Liver (tissue), 8 donors: ENCODE measurements at regions not wholly inside any gene's neighbourhood (a gene's known extent, or its start where the extent isn't known, plus 50 kb on each side); places are given as distances from the start of the nearest gene placed in this dataset.

Experiments
- DNase-seq: peaks from one replicate; pipeline ENCODE4 v3.0.0-alpha.2; 2017; ENCODE audit warnings: low spot score
- H3K27ac ChIP-seq, 2 donors: one replicate each; pipeline ENCODE4 v1.7.0; 2013; ENCODE audit warnings: inconsistent platforms in 2 of 2, low read length in 2 of 2, control low read depth in 1 of 2, low read depth in 1 of 2, mild to moderate bottlenecking in 1 of 2
- H3K27me3 ChIP-seq, 4 donors: one replicate each; pipeline versions ENCODE4 v1.6.1 to v1.7.0; 2013; ENCODE audit warnings: low read length in 3 of 4, inconsistent platforms in 1 of 4, mild to moderate bottlenecking in 1 of 4, moderate library complexity in 1 of 4; ENCODE audit not compliant: control insufficient read depth in 4 of 4, insufficient read depth in 4 of 4
- H3K36me3 ChIP-seq, 4 donors: one replicate each; pipeline versions ENCODE4 v1.6.1 to v1.7.0; 2013; ENCODE audit warnings: low read length in 3 of 4, mild to moderate bottlenecking in 3 of 4, low read depth in 1 of 4, moderate library complexity in 1 of 4; ENCODE audit not compliant: control insufficient read depth in 4 of 4, insufficient read depth in 3 of 4
- H3K4me1 ChIP-seq, 4 donors: one replicate each; pipeline versions ENCODE4 v1.6.1 to v1.7.0; 2013; ENCODE audit warnings: low read length in 3 of 4, mild to moderate bottlenecking in 3 of 4, moderate library complexity in 1 of 4; ENCODE audit not compliant: control insufficient read depth in 4 of 4, insufficient read depth in 4 of 4
- H3K4me3 ChIP-seq, 3 donors: one replicate each; pipeline versions ENCODE4 v1.6.1 to v1.7.0; 2013; ENCODE audit warnings: low read length in 3 of 3, control low read depth in 1 of 3, low read depth in 1 of 3, mild to moderate bottlenecking in 1 of 3
- H3K9ac ChIP-seq, 2 donors: one replicate each; pipeline ENCODE4 v1.7.0; 2013; ENCODE audit warnings: low read length in 2 of 2, mild to moderate bottlenecking in 2 of 2, moderate library complexity in 2 of 2, control low read depth in 1 of 2, low read depth in 1 of 2
- H3K9me3 ChIP-seq, 4 donors: one replicate each; pipeline versions ENCODE4 v1.6.1 to v1.7.0; 2013; ENCODE audit warnings: low read length in 3 of 4; ENCODE audit not compliant: control insufficient read depth in 4 of 4
- ATF3 ChIP-seq: IDR thresholded peaks from 2 replicates; pipeline ENCODE4 v1.6.1; 2016; ENCODE audit warnings: antibody characterized with exemption
- CTCF ChIP-seq: fragments of 150-350 bp; IDR thresholded peaks from 2 replicates; pipeline ENCODE4 v1.5.1; 2017; ENCODE audit warnings: improper control_type of control experiment, low read depth, low read length; ENCODE audit not compliant: missing input control
- FOXA1 ChIP-seq: IDR thresholded peaks from 2 replicates; pipeline ENCODE4 v1.6.1; 2016; ENCODE audit warnings: antibody characterized with exemption
- FOXA2 ChIP-seq: IDR thresholded peaks from 2 replicates; pipeline ENCODE4 v1.6.1; 2016; ENCODE audit warnings: antibody characterized with exemption
- HNF4A ChIP-seq, 2 donors: conservative IDR thresholded peaks; 2 replicates each; pipeline ENCODE4 v1.6.1; 2016; ENCODE audit warnings: antibody characterized with exemption in 2 of 2, mild to moderate bottlenecking in 2 of 2
- HNF4G ChIP-seq: IDR thresholded peaks from 2 replicates; pipeline ENCODE4 v1.6.1; 2016; ENCODE audit warnings: antibody characterized with exemption
- MAX ChIP-seq: IDR thresholded peaks from 2 replicates; pipeline ENCODE4 v1.6.1; 2016; ENCODE audit warnings: antibody characterized with exemption
- NR2F2 ChIP-seq: IDR thresholded peaks from 2 replicates; pipeline ENCODE4 v1.6.1; 2016; ENCODE audit warnings: antibody characterized with exemption
- RAD21 ChIP-seq, 2 donors: IDR thresholded peaks; 2 replicates each; pipeline ENCODE4 v1.6.1; 2016; ENCODE audit warnings: antibody characterized with exemption in 2 of 2, mild to moderate bottlenecking in 2 of 2
- REST ChIP-seq: IDR thresholded peaks from 2 replicates; pipeline ENCODE4 v1.6.1; 2016; ENCODE audit warnings: antibody characterized with exemption, mild to moderate bottlenecking
- RXRA ChIP-seq, 2 donors: IDR thresholded peaks; 2 replicates each; pipeline ENCODE4 v1.6.1; 2017 to 2018; ENCODE audit warnings: antibody characterized with exemption in 2 of 2, mild to moderate bottlenecking in 1 of 2
- SP1 ChIP-seq: IDR thresholded peaks from 2 replicates; pipeline ENCODE4 v1.6.1; 2018; ENCODE audit warnings: antibody characterized with exemption, mild to moderate bottlenecking
- ZBTB33 ChIP-seq: IDR thresholded peaks from 2 replicates; pipeline ENCODE4 v1.6.1; 2016; ENCODE audit warnings: antibody characterized with exemption
- WGBS: extraction: QIAGEN DNeasy Blood & Tissue Kit; methylation state at CpG from one replicate; pipeline ENCODE4 v1.1.7; 2013; 5-methylcytosine and 5-hydroxymethylcytosine counted together
- donor health status: healthy.
- donor health status: healthy.
- donor health status: healthy.
- donor health status: healthy.
- donor health status: healthy.

- H3K36me3 ChIP-seq = no peaks in the 10 kb centered on the region
- H3K4me3 ChIP-seq = no peak overlapping the region
- no peaks in the 10 kb centered on the region for H3K4me1 ChIP-seq
- DNase-seq = no peak
- peaks cover 0 to 3% (median 0%) of the 10 kb centered on the region in 4 donors for H3K9me3 ChIP-seq
- 52% methylated on average over 2 of the region's 2 CpGs for WGBS
- H3K9ac ChIP-seq = no peak overlapping the region
- H3K27ac ChIP-seq = no peak overlapping the region
- H3K27me3 ChIP-seq = no peaks in the 10 kb centered on the region
- TF ChIP-seq SP1 (no peak), FOXA1 (no peak), CTCF (no peak)
Measured at GRCh38 chr9:86731511-86732063, 215.7 kb downstream of the GAS1 start.

GRCh38 chr9:86730163-86730928, 217.0 kb downstream of the GAS1 start:
- DNase-seq = no peak
- WGBS = 81% methylated on average over 6 of the region's 6 CpGs
- no peak overlapping the region for H3K27ac ChIP-seq

GRCh38 chr9:86724529-86724928, 222.8 kb downstream of the GAS1 start:
- H3K27ac ChIP-seq = no peak overlapping the region
- no peak for TF ChIP-seq RAD21 (IDR thresholded peaks at IDR 0.05)
- TF ChIP-seq ZBTB33 = no peak
- no peak for TF ChIP-seq HNF4G
- no peak for TF ChIP-seq MAX
- no peak for TF ChIP-seq HNF4A (conservative IDR thresholded peaks at IDR 0.05)
- no peak for TF ChIP-seq FOXA2
- TF ChIP-seq NR2F2 = no peak
- TF ChIP-seq REST = no peak
- no peak for TF ChIP-seq ATF3
- WGBS = 92% methylated on average over 1 of the region's 1 CpG
- no peaks in the 10 kb centered on the region for H3K27me3 ChIP-seq
- no peak overlapping the region for H3K4me3 ChIP-seq
- H3K36me3 ChIP-seq = no peaks in the 10 kb centered on the region
- DNase-seq = no peak
- no peak overlapping the region for H3K9ac ChIP-seq
- peaks cover 0 to 3% (median 0%) of the 10 kb centered on the region in 4 donors for H3K9me3 ChIP-seq
- H3K4me1 ChIP-seq = peaks cover 2 to 18% (median 10%) of the 10 kb centered on the region in 4 donors

More at GRCh38 chr9:86730163-86730928, 217.0 kb downstream of the GAS1 start:
- H3K36me3 ChIP-seq = no peaks in the 10 kb centered on the region
- TF ChIP-seq NR2F2 (no peak), RXRA (IDR thresholded peaks at IDR 0.05) (no peak), RAD21 (IDR thresholded peaks at IDR 0.05) (no peak)
- H3K27me3 ChIP-seq = no peaks in the 10 kb centered on the region
- no peak overlapping the region for H3K9ac ChIP-seq
- H3K4me3 ChIP-seq = no peak overlapping the region
- no peaks in the 10 kb centered on the region for H3K4me1 ChIP-seq
- H3K9me3 ChIP-seq = peaks cover 0 to 3% (median 0%) of the 10 kb centered on the region in 4 donors
